ENCODE measurements at regions not wholly inside any gene's neighbourhood (a gene's known extent, or its start where the extent isn't known, plus 50 kb on each side); places are given as distances from the start of the nearest gene placed in this dataset.

DNA sequence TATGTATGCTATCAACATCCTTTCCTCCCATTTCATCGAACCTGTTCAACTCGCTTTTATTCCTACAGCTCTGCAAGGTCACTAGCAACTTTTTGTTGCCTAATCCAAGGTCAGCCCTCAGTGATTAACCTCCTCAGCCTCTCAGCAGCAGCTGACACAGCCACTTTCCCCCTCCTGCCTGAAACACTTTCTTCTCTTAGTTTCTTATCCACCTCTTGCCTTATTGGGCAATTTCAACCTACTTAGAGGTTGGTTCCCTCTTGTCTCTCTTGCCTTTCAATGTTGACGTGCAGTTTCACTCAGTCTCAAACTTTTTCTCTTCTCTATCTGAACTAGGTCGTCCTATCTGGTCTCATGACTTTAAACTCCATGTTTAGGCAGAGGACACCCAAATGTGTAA is 156.3 kb downstream of the C1orf94 start:
- TF ChIP-seq POLR2A (IDR thresholded peaks at IDR 0.05) (no peak), CTCF (IDR thresholded peaks at IDR 0.05) (no peak)

Measured in thyroid gland (tissue), 4 donors.